ENCODE measurements at regions not wholly inside any gene's neighbourhood (a gene's known extent, or its start where the extent isn't known, plus 50 kb on each side); places are given as distances from the start of the nearest gene placed in this dataset.

DNA sequence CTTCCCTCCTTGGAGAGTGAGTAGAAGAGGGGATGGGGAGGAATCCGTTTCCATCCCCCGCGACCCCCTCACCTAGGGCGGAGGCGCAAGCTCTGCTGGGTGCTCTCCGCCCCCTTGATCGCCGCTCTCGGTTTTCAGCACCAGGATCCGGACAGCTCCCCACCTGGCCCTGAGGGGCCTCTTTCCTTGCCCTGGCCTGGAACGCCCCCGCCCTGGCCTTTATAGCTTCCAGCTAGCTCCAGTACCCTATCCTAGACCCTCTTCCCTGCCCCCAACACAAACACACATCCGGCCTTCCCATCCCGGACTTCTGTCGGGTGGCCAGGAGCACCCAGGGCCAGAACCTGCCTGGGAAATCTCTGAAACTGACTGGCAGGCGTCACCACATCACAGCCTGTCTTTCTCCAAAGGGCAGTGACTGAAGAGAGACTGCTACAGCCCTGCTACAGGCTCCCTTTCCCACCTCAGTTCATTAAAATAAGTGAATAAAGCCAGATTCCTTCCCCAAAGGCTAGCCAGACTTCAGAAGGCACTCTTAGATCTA is 72.3 kb upstream of the LEP start:
- no peak for DNase-seq

DNA sequence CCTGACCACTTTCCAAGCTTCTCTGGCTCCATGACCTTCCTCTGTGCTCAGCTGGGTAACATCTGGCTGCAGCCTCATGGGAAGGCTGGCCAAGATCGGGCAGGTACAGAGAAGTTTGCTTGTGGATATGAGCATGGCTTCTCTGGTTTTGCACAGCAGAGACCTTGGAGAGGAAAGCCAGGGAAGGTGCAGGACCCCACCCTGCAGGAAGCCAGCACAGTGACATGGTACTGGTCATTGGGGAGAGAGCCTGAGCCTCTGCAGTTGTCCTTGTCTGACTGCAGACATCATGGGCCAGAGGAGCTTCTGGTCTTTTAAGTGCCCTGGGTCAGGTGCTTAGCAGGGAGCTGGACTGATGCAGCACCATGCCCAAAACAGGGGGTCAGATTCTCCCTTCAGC is 70.6 kb upstream of the LEP start:
- no peak for DNase-seq

DNA sequence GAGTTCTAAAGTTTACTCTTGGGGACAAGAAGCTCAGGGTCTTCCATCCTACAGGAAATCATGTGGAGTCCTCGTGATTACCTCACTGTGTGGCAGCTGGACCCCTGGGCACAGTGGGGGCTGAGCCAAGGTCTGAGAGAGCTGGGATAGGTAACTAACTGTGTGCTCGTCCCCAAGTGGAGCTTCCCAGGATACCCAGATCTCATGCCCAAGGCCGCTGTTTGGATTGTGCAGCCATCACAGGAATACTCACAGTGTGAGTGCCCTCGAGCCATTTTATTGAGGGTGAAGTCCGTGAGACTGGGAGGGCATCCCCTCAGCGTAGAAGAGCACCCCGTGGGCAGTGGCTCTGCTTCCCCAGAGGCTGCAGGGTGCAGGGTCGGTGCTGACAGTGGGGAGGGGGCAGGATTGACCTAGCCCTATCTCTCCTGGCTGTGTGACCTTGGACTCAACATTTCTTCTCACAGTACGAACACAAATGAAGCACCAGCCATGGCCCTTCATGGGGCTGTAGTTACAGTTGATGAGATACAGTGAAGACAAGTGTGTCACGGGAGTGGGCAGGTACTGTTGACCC is 69.6 kb upstream of the LEP start:
- DNase-seq, result no peak

- DNase-seq, result no peak
These were observed 68.9 kb upstream of the LEP start for GRCh38 chr7:128172151-128172550.

DNA sequence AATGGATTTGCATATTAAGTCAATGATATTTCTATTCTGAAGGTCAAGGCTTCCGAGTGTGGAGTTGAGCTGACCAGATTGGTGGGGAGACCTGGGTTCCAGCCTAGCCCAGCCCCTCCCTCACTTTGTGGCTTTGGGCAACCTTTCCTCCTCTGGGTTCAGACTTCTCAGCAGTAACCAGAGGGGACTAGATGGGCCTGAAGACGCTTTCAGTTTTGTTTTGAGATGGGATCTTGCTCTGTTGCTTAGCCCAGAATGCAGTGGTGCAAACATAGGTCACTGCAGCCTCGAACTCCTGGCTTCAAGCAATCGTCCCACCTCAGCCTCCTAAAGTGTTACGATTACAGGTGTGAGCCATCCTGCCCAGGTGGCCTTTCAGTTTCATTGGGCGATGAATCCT is 68.1 kb upstream of the LEP start:
- DNase-seq, result no peak

DNA sequence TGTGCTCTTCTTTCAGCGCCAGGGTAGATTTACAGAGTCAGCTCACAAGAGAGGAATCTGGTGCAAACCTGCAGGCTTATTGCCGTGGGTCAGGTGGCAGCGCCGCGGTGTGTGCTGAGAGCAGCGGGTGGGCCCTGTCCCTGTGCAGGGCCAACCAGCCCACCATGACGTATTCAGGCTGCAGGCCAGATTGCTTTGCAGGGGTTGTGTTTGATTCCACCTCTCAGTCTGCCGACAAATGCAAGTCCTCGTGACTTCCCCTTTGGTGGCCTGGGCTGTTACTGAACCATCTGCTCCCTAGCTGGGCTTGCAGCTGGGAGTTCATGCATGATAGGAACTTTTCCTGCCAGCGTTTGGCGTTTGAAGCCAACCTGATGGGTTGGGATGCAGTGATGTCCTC is 66.7 kb upstream of the LEP start:
- no peak for DNase-seq

DNA sequence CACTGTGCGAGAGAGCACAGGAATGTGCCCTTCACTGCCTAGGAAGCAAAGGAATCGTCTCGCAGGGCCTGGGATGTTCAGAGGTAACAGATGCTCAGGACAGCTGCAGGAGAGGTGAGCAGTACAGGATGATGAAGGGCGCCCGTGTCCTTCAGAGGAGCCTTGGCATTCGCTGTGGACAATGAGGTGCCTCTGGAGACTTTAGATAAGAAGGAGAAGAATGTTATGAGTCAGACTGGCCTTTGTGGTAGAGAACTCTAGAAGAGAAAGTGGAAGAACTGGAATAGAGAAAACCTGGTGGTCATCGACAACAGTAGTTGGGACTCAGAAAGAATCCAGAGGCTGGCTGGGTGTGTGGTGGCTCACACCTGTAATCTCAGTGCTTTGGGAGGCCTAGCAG is 64.4 kb upstream of the LEP start:
- no peak for DNase-seq

GRCh38 chr7:128177768-128178550 is 63.1 kb upstream of the LEP start:
- DNase-seq, result no peak

GRCh38 chr7:128178611-128179010 is 62.5 kb upstream of the LEP start:
- DNase-seq, result no peak

GRCh38 chr7:128188396-128189230 is 52.5 kb upstream of the LEP start:
- DNase-seq, result no peak

DNA sequence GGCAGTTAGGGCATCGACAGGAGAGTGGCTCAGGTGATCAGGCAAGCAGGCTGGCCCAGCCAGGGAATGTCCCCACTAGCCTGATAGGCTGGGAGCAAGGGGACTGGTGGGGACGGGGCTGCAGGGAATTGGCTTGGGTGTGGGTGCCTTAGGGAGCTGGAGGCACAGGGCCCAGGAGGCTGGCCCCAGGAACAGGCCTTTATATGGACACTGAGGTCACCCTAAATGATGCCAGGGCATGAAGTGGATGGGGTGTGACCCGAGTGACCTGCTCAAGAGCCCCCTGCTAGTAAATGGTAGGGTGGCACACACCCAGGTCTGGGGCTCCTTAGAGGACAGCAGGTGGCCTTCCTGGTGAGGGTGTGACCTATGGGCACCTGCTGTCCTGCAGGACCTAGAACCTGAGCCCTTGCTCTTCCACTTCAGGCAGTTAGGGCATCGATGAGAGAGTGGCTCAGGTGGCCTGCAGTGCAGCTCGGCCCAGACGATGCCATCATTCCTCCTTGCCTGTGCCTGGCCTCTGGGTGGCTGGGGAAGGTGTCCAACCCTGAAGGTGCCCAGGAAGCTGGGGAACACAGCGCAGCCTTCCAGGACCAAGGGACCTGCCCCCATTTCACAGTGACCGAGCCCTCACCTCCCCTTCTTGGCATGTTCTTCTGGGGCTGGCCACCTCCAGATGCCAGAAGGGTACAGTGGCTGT is 51.7 kb upstream of the LEP start:
- DNase-seq, result no peak

- DNase-seq, result no peak
These were observed 50.9 kb upstream of the LEP start for GRCh38 chr7:128190051-128190647.

- DNase-seq, result no peak
These were observed 49.8 kb upstream of the LEP start for GRCh38 chr7:128191136-128191844.
